ENCODE measurements at regions not wholly inside any gene's neighbourhood (a gene's known extent, or its start where the extent isn't known, plus 50 kb on each side); places are given as distances from the start of the nearest gene placed in this dataset.

DNA sequence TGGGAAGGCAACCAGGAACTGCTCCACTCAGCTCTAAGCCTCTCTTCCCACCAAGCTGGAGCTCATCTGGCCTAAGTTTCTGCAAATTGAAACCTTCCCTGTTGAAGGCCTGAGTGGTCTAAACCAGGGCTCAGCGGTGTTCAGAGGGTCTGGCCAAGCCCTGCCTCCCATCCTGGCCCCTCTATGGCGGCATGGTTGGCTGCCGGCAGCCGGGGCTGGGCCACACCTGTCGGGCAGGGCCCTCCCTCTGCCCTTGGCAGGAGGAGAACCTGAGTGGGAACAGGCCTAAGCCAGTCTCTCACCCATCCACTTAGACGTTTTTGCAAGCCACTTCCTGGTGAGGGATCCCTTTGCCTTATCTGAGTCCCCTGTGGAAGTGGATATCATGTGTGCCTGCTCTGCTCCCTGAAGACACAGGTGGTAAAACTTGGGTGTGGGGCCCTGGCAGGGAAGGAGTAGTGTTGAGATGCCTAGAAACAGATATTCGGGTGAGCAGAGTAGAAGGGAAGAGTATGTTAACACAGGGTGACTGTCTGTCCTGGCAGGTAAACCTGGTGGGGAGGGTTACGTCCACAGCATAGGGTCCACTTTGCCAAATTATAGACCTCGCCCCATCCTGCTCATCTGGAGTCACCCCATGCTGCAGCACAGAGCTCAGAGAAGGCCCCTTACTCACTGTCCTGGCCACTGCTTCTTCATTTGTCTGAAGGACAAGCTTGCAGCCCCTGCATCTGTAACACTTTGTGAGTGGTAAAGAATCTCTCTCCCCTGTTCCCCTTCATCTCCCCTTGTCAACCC lies 63.0 kb upstream of the SIX2 start:
- DNase-seq = no peak

- no peak for DNase-seq
Measured at GRCh38 chr2:45070113-45070652, 60.9 kb upstream of the SIX2 start.

GRCh38 chr2:45069684-45070083 lies 60.4 kb upstream of the SIX2 start:
- no peak for DNase-seq

DNA sequence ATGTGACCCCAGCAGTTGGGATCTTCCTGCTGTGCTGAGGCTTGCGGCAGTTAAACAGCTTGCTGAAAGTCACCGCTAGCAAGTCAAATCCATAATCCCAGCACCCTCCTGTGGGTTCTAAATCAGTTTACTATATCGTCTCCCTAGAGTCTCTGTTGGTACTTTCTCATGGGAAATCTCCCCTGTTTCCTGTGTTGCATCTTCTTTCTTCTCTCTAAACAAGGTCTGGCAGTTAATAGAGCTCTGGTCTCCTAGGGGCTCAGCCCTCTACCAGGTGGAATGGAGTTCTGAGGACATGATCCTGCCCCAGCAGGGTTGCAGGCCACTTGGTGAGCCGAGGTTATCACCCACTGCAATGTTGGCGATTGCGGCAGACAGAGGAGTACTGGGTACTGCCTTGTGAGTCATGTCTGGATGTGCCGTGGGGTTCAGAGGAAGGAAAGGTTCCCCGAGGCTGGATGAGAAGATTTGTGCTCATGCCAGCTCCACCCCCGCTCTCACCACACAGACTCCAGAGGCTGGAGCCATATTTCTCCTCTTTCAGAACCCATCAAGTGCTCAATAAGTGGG lies 59.4 kb upstream of the SIX2 start:
- DNase-seq = no peak

DNA sequence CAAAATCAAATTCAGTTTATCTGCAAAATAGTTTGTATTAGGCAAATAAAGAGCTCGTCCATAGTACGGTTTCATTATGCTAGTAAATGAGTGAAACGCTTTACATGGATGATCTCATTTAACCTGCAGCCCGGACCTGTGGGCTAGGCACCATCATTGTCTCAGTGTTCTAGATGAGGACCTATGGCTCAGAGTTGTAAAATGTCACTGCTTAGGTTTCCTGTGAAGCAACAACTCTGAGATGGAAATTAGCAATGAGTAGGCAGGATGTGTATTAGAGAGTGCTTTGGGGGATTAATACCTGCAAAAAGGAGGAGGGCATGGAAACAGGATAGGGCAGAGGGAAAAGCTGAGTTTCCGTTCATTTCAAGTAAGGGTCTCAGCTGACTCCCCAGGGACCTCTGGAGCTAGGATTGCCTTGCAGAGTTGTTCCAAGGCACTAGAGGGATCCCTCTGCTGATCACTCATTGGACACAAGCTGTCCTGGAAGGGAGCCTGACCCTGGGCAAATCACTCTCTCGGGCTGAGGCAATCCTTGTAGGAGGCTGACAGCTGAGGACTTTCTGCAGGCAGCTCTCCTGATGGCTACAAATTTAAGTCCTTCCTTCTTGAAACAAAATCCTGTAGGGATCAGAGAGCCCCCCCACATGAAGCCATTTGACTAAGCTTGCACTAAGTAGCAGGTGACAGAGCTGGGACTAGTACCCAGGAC lies 58.8 kb upstream of the SIX2 start:
- no peak for DNase-seq

Measured in hypothalamus (tissue), 51 donors.